T follicular helper cell (primary cell): ENCODE measurements at regions not wholly inside any gene's neighbourhood (a gene's known extent, or its start where the extent isn't known, plus 50 kb on each side); places are given as distances from the start of the nearest gene placed in this dataset.
"Not testable (repeated sequence)": the region's sequence is repeated elsewhere in the genome, so short reads cannot be mapped to it uniquely, and the experiment has no call there.

ENCODE experiments used
- DNase-seq: peaks from one replicate; pipeline ENCODE4 v3.0.0-alpha.2; 2020; ENCODE audit warnings: low read depth

DNA sequence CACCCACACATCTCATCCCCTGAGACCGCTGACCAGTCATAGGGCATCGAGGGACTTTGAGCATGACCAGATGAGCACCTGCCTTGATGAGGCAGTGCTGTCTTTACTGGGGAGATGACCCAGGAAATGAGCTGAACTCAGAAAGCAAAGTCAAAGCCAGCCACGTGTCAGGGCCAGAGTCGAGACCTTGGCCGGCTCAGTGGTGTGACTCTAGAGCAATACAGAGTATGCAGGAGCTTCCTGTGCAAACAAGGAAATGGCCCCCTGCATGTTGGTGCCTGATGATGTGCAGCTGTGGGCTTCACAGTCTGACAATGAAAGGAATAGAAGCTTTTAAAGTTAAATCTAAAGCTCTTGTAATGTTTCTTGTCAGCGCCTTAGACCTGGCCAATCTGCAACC is 332.9 kb downstream of the PCNX1 start:
- no peak for DNase-seq

- DNase-seq, result no peak
Observed at GRCh38 chr14:71240866-71241520, 333.7 kb downstream of the PCNX1 start.

DNA sequence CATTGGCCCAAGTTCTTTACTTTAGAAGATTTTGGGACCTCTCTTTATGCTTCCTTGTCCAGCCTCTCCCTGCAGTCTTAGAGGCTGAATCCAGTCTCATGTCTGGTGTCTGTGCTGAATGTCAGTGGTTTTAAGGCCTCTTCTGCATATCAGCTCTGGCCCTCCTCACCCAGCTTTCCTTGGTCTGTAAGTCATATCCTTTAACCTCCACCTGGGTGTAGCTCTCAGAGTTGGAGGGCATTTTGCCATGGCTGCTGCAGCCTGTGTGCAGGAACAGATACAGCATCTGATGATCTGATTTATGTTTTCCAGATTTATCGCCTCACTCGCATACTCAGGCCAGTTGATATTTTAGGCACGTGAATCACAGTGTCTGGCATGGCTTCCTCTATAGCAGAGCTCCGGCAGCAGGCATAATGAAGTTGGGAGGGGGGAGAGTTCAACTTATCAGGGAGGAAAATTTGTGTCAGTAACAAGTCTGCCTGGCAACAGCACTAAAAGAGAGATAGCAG is 335.0 kb downstream of the PCNX1 start:
- no peak for DNase-seq

GRCh38 chr14:71243697-71244096 is 336.4 kb downstream of the PCNX1 start:
- no peak for DNase-seq

DNA sequence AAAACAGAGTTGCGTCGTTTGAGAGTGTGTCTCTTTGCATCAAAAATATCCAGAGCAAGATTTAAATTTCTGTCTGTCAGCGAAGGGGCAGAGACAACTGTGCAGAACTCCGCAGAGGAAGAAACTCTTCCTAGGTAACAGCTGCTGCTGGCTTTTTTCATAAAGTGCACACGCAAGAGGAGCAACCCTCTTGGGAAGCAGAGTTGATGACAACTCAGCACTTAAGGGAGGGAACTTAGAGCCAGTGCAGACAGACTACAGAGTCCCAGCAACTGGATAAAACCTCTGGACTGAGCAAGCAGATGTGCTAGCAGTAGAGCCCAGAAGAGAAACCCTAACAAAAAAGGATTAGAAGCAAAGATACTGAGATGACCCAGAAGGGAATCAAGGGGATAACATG is 337.1 kb downstream of the PCNX1 start:
- DNase-seq, result no peak

GRCh38 chr14:71245659-71246361 is 338.6 kb downstream of the PCNX1 start:
- DNase-seq, result no peak

DNA sequence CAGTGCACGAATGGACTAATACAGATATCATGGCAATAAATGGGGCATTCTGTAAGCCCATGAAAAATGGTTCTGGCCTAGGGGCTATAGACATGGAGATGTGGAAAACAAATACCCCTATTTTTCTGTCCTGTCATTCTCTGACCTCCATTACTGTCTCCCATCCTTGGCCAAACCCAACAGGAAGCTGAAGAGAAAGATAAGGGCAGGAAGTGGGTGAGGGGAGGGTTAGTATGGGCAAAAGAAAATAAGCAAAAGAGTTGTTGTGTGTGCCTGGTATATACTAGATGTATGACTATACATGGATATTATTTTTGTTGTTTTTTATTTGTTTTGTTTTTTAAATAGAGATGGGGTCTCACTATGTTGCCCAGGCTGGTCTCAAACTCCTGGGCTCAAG is 339.3 kb downstream of the PCNX1 start:
- no peak for DNase-seq

- no peak for DNase-seq
Observed at GRCh38 chr14:71247106-71247505, 339.8 kb downstream of the PCNX1 start.

DNA sequence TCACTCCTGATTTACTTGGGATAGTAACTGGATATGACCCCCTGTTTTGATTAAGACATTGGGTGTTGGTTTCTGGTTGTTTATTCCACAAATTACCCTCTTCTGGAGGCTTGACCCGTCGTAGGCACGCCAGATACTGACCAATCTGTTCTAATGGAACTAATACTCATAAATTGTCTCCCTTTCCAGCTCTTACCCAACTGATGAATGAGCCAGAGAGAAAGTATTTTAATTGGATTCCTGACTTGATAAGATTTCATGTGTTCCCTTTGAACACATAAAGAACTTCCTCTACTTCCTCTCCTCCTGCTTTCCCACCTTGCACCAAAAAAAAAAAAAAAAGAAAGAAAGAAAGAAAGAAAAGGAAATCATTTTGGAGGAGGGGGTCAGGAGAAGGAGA is 340.9 kb downstream of the PCNX1 start:
- no peak for DNase-seq

- no peak for DNase-seq
Observed at GRCh38 chr14:71250347-71250746, 343.1 kb downstream of the PCNX1 start.

DNA sequence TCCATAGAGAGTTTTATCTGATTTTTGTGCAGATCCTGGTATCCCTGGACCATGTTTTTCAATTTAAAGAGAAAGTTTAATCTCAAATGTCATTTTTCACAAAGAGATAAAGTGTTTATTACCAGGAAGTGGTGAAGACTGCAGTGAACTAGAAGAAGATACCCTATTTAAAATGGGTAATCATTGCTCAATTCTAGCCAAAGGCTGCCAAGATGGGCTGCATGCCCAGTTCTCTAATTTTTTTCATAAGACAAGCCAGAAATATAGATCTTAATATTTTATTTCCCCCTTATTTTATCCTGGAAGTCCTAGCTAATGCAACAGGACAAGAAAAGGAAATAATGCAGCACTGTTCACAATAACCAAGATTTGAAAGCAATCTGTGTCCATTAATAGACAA is 343.5 kb downstream of the PCNX1 start:
- DNase-seq, result no peak

DNA sequence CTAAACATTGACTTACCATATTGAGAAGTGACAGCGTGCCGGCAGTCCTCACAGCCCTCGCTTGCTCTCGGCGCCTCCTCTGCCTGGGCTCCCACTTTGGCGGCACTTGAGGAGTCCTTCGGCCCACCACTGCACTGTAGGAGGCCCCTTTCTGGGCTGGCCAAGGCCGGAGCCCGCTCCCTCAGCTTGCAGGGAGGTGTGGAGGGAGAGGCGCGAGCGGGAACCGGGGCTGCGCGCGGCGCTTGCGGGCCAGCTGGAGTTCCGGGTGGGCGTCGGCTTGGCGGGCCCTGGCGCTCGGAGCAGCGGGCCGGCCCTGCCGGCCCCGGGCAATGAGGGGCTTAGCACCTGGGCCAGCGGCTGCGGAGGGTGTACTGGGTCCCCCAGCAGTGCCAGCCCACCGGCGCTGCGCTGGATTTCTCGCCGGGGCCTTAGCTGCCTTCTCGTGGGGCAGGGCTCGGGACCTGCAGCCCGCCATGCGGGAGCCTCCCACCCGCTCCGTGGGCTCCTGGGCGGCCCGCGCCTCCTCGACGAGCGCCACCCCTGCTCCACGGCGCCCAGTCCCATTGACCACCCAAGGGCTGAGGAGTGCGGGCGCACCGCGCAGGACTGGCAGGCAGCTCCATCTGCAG is 346.9 kb downstream of the PCNX1 start:
- DNase-seq, result not testable (repeated sequence)

DNA sequence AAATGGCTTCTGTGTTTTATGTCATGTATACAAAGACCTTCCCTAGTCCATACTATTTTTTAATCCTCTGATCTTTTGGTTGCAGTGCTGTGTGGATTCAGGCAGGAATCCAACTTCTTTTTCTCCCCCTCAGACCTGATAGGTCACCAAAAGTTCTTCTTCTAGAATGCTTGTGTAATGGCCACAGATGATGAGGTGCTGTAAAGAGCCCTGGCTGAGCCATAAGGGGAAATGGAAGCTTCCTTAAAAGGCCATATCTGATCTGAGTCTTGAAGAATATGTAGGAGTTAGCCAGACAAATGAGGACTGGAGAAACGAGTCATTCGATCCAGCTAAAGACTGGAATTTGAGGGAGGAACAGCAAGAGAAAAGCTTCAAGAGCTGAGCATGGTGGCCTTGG is 353.9 kb downstream of the PCNX1 start:
- DNase-seq, result no peak

DNA sequence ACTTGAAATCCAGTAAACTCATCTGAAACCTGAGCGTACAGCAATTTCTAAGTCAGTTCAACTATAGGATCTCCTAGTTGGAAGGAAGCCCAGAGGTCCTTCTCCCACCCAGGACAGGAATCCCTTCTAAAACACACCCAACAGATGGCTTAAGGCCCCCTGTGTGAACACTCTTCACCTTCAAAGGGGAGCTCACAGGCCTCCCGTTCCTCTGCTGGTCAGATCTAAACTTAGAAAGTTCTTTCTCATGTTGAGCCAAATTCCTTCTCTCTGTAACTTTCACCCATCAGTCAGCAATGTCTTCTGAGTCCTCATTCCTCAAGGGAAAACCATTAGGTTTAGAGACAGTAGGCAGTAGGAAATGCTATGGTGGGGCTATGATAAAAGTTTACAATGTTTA is 355.2 kb downstream of the PCNX1 start:
- no peak for DNase-seq

GRCh38 chr14:71264260-71264659 is 357.0 kb downstream of the PCNX1 start:
- no peak for DNase-seq

- no peak for DNase-seq
Observed at GRCh38 chr14:71267007-71267513, 359.8 kb downstream of the PCNX1 start.

- no peak for DNase-seq
Observed at GRCh38 chr14:71267691-71268090, 360.4 kb downstream of the PCNX1 start.

- no peak for DNase-seq
Observed at GRCh38 chr14:71270111-71270510, 362.9 kb downstream of the PCNX1 start.

DNA sequence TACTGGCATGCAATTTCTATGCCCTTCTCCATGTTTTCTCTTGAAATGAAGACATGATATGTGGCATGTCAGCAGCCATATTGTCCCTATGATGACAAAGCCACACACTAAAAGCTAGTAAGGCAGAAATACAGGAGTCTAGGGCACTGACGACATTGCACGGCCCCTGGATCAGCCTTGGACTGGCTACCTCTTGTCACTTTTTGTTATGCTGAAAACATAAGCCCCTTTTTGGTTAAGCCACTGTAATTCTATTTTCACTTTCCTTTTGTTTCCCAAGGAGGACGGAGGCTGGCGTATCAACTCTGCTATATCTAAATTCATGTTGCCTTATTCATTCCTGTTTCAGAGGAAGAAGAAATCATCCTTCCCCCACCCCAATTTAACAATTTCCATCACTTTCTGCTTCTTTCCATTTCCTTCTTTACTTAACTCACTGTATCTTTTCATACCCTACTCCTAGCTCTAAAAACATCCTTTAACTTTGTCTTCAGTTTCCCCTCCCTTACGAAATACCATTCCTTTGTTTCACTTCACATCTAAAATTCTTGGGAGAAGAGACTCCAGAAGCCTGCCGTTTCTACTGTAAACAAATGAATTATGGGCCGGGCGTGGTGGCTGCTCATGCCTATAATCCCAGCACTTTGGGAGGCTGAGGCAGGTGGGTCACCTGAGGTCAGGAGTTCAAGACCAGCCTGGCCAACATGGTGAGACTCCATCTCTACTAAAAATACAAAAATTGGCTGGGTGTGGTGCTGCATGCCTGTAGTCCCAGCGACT is 364.1 kb downstream of the PCNX1 start:
- DNase-seq, result no peak

- DNase-seq, result no peak
Observed at GRCh38 chr14:71273366-71273765, 366.1 kb downstream of the PCNX1 start.

DNA sequence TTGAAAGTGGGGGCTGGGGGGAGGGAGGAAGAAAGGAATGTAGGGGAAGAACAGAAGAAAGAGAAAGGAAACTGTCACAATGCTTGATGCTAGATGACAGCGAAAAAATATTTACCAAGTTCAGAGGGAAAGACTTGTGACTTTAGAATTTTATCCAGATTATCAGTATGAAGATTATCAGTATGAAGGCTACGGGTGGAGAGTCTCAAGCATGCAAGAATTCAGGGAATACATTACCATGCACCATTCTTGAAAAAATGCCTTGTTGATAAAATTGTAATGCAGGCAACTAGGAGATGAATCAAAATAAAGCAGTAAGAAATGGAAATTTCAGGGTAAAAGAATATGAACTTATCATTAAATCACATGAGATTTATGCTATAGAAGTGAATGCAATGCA is 376.8 kb downstream of the PCNX1 start:
- DNase-seq, result no peak

DNA sequence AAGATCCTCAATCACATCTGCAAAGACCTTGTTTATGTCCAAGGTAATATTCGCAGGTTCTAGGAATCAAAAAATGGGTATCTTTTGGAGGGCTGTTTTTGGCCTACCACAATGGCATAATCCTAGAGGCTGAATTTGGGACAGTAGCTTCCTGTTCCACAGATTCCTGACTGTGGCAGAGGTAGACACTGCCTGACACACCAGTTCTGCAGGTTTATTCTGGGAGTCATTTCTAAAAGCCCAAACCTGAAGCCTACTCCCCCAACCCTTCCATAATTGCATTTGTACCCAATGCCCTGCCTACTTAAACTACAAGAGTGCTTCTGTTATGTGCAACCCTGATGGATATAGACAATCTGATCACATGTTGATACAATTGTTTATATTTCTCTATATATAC is 378.9 kb downstream of the PCNX1 start:
- no peak for DNase-seq
